NB4 (cell line): ENCODE measurements at regions not wholly inside any gene's neighbourhood (a gene's known extent, or its start where the extent isn't known, plus 50 kb on each side); places are given as distances from the start of the nearest gene placed in this dataset.

Experiments
- CTCF ChIP-seq: IDR thresholded peaks from one replicate; pipeline ENCODE4 v1.5.1; 2012; ENCODE audit warnings: low read depth, low read length
- MAX ChIP-seq: IDR thresholded peaks from 2 replicates; pipeline ENCODE4 v1.6.1; 2011; ENCODE audit warnings: low read depth, low read length

DNA sequence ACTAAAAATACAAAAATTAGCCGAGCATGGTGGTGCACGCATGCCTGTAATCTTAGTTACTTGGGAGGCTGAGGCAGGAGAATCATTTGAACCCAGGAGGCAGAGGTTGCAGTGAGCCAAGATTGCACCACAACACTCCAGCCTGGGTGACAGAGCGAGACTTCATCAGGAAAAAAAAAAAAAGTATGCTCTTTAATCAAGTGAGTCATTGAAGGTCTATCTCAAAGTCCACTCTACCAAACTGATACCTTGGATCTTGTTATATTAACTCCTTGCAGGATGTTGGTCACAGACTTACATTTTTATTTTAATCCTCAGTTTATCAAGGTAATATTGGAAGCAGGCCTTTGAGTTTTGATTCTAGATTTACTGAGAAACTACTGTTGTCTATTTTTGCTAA is 348.7 kb downstream of the COL12A1 start:
- TF ChIP-seq CTCF (no peak), MAX (no peak)
